Coronary artery (tissue), 2 donors: ENCODE measurements at regions not wholly inside any gene's neighbourhood (a gene's known extent, or its start where the extent isn't known, plus 50 kb on each side); places are given as distances from the start of the nearest gene placed in this dataset.
"Not testable (repeated sequence)": the region's sequence is repeated elsewhere in the genome, so short reads cannot be mapped to it uniquely, and the experiment has no call there.

Experiments used
- DNase-seq: peaks from one replicate; pipeline ENCODE4 v3.0.0-alpha.2; 2017; ENCODE audit warnings: low spot score
- H3K27ac ChIP-seq, 2 donors: fragments of 200-600 bp; sonication (generic); one replicate each; pipeline ENCODE4 v1.5.1; 2016 to 2019
- H3K4me3 ChIP-seq: fragments of 200-600 bp; sonication (generic); 2 replicates; pipeline ENCODE4 v1.5.1; 2016; ENCODE audit warnings: mild to moderate bottlenecking, moderate library complexity
- CTCF ChIP-seq: fragments of 200-600 bp; sonication (generic); IDR thresholded peaks from one replicate; pipeline ENCODE4 v1.5.1; 2019; ENCODE audit warnings: antibody characterized with exemption

- no peak for DNase-seq
- H3K4me3 ChIP-seq = no peak overlapping the region
- TF ChIP-seq CTCF = no peak
- no peak overlapping the region for H3K27ac ChIP-seq
Observed at GRCh38 chr3:152591515-152591914, 243.4 kb upstream of the P2RY1 start.

- Histone ChIP-seq H3K27ac (no peak overlapping the region), H3K4me3 (no peak overlapping the region)
- no peak for TF ChIP-seq CTCF
- DNase-seq = no peak
Observed at GRCh38 chr3:152593242-152593641, 241.7 kb upstream of the P2RY1 start.

- Histone ChIP-seq H3K27ac (peak overlapping the region; percentile 6 to 63), H3K4me3 (peak overlapping the region; percentile 62)
- no peak for DNase-seq
- TF ChIP-seq CTCF = no peak
Observed at GRCh38 chr3:152595975-152596821, 238.7 kb upstream of the P2RY1 start.

- not testable (repeated sequence) for DNase-seq
- Histone ChIP-seq H3K27ac (peak overlapping the region; percentile 6 to 63), H3K4me3 (peak overlapping the region; percentile 62)
Observed at GRCh38 chr3:152596832-152597231, 238.1 kb upstream of the P2RY1 start.

- no peak for TF ChIP-seq CTCF
- no peak overlapping the region for H3K4me3 ChIP-seq
- H3K27ac ChIP-seq = no peak overlapping the region
- no peak for DNase-seq
Observed at GRCh38 chr3:152606146-152606545, 228.8 kb upstream of the P2RY1 start.

GRCh38 chr3:152607179-152607578 is 227.8 kb upstream of the P2RY1 start:
- TF ChIP-seq CTCF = no peak

GRCh38 chr3:152608696-152609594 is 226.0 kb upstream of the P2RY1 start:
- H3K27ac ChIP-seq = no peak overlapping the region
- no peak for TF ChIP-seq CTCF
- no peak for DNase-seq
- no peak overlapping the region for H3K4me3 ChIP-seq

More at GRCh38 chr3:152607179-152607578, 227.8 kb upstream of the P2RY1 start:
- DNase-seq = no peak
- no peak overlapping the region for H3K4me3 ChIP-seq
- H3K27ac ChIP-seq = no peak overlapping the region
